Fibroblast of skin of scalp (primary cell): ENCODE measurements at regions not wholly inside any gene's neighbourhood (a gene's known extent, or its start where the extent isn't known, plus 50 kb on each side); places are given as distances from the start of the nearest gene placed in this dataset.
"Not testable (repeated sequence)": the region's sequence is repeated elsewhere in the genome, so short reads cannot be mapped to it uniquely, and the experiment has no call there.

Source experiments
- DNase-seq: peaks from one replicate; pipeline ENCODE4 v3.0.0-alpha.2; 2013

- no peak for DNase-seq
Observed at GRCh38 chr4:31022702-31023101, 302.5 kb downstream of the PCDH7 start.

- DNase-seq: no peak
Observed at GRCh38 chr4:31023109-31023508, 302.9 kb downstream of the PCDH7 start.

- DNase-seq: no peak
Observed at GRCh38 chr4:31023742-31024141, 303.6 kb downstream of the PCDH7 start.

GRCh38 chr4:31024781-31025180, 304.6 kb downstream of the PCDH7 start:
- not testable (repeated sequence) for DNase-seq

GRCh38 chr4:31026256-31026655, 306.1 kb downstream of the PCDH7 start:
- no peak for DNase-seq

- no peak for DNase-seq
Observed at GRCh38 chr4:31034550-31034949, 314.4 kb downstream of the PCDH7 start.

- no peak for DNase-seq
Observed at GRCh38 chr4:31035761-31036160, 315.6 kb downstream of the PCDH7 start.

- no peak for DNase-seq
Observed at GRCh38 chr4:31037703-31038102, 317.5 kb downstream of the PCDH7 start.

GRCh38 chr4:31039382-31039781, 319.2 kb downstream of the PCDH7 start:
- DNase-seq: no peak

GRCh38 chr4:31040106-31040505, 319.9 kb downstream of the PCDH7 start:
- DNase-seq: no peak

GRCh38 chr4:31041385-31041784, 321.2 kb downstream of the PCDH7 start:
- DNase-seq: no peak

GRCh38 chr4:31041853-31042252, 321.7 kb downstream of the PCDH7 start:
- DNase-seq: no peak

GRCh38 chr4:31043382-31044062, 323.4 kb downstream of the PCDH7 start:
- no peak for DNase-seq

- no peak for DNase-seq
Observed at GRCh38 chr4:31045151-31045550, 325.0 kb downstream of the PCDH7 start.

GRCh38 chr4:31045724-31046318, 325.7 kb downstream of the PCDH7 start:
- DNase-seq: no peak

- DNase-seq: no peak
Observed at GRCh38 chr4:31051151-31051550, 331.0 kb downstream of the PCDH7 start.

GRCh38 chr4:31051565-31051964, 331.4 kb downstream of the PCDH7 start:
- no peak for DNase-seq

- no peak for DNase-seq
Observed at GRCh38 chr4:31052519-31052918, 332.4 kb downstream of the PCDH7 start.

- DNase-seq: no peak
Observed at GRCh38 chr4:31053451-31053850, 333.3 kb downstream of the PCDH7 start.

- DNase-seq: no peak
Observed at GRCh38 chr4:31054295-31054694, 334.1 kb downstream of the PCDH7 start.

GRCh38 chr4:31058656-31059055, 338.5 kb downstream of the PCDH7 start:
- DNase-seq: no peak

- DNase-seq: no peak
Observed at GRCh38 chr4:31059753-31060522, 339.8 kb downstream of the PCDH7 start.

GRCh38 chr4:31065086-31065485, 344.9 kb downstream of the PCDH7 start:
- DNase-seq: no peak
